ENCODE measurements at regions not wholly inside any gene's neighbourhood (a gene's known extent, or its start where the extent isn't known, plus 50 kb on each side); places are given as distances from the start of the nearest gene placed in this dataset.

DNA sequence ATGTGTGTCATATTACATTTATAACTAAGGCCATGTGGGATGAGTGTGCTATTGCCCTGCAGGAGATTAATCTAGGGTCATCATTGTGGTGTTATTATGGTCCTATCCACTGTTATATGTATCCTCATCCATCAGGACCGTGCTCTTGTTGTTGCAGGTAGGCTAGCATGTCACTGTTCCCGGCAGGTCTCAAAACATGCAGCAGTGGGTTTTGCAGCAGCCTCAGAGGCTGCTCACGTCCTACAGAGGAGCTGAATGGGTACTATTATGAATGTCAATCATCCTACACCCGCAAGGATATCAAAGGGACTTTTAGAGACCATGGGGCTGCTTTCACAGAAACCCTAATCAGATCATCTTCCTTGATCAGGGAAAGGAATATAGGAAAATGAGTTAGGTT is 318.2 kb downstream of the SAMD5 start:
- no peak for DNase-seq

DNA sequence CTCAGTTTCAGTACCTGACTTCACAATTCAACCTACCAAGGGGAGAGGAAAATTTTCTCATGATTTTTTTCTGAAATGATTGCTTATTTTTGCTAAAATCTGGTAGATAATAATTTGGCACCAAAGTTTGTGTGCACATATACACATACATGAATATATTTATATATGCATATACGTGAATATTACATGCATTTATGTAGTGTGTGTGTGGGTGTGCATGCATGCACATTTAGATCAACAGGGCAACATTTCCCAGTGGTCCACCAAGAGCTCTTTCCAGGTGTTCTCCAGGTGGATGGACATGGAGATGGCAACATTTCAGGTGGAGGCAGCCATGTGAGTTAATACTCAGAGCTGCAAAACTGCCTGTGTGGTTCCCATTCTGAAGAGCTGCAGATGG is 320.9 kb downstream of the SAMD5 start:
- DNase-seq: no peak

DNA sequence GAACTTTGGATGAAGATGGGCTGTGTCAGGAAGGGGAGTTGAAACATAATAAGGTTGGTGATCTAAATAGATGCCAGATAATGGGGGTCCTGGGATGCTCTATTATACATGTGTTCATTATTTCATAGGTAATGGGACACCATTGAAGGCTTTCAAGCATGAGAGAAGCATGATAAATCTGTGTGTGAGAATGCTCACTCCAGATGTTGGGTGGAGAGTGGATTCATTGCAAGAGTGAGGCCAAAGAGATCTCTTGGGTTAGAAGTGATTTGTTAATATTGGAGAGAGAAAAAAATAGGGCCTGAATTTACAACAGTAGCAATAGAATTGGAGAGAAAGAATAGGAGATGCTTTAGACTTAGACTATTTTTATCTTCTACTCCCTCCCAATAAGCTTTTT is 321.3 kb downstream of the SAMD5 start:
- DNase-seq: no peak

DNA sequence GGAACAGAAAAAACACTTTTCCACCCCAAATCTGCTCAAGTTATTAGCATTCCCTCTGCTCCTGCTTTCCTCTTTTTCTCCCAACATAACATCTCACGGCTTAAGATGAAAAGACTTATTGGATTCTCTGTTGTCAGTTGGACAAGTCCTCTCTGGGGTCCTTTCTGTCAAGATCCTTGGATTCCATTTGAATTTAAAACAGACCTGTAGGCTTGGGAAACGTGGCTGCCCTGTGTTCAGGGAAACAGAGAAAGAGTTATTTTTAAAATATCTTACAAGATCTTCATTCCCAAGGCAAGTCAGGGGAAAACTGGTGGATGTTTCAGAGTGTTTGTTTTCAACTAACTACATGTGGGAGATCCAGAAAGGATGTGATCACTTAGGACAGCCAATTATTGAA is 322.9 kb downstream of the SAMD5 start:
- DNase-seq: no peak

DNA sequence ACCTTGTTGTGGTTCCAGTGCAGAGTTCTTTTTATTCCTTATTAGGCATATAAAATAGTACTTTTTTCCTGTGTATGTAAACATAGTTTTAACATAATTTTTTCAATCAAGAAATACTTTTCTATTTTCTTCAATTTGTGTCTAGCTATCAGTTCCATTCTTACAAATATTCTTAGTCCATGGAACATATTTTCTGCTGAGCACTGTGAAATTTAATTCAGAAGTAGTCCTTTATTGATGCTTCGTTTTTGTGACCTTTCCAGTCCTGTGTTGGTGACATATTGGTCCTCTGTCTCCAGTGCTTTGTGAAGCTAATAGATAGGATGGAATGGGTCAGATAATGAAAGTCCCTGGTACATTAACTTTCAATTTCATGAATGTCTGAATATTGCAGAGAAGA is 325.1 kb downstream of the SAMD5 start:
- DNase-seq: no peak

DNA sequence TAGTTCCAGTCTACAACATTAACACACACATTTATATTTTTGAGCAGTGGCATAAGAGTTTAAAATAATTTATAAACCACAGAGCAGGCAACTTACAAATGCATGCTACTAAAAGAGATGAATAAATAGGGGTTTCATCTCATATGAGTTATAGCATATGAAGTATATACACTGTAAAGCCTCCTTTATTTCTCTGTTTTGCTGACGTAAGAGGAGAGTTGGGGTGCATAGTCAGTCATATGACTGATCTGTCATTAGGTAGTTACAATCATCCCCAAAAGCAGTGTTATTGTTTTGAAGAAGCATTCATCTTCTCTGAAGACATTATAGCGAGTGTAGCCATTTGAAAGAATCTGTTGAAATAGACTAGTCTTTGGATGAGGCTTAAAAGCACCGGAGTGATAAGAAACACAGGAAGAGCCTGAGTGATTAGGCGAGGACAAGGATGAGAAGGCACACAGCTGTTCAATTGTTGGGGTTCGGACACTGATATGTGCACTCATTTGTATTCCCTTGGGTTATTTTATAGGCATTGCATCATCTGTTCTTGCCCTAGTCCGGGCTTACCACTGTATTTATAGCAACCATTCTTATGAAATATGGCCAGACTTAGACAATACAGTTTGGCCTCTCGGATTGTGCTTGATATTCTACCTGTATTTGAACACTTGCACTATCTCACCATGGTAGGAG is 325.7 kb downstream of the SAMD5 start:
- no peak for DNase-seq

DNA sequence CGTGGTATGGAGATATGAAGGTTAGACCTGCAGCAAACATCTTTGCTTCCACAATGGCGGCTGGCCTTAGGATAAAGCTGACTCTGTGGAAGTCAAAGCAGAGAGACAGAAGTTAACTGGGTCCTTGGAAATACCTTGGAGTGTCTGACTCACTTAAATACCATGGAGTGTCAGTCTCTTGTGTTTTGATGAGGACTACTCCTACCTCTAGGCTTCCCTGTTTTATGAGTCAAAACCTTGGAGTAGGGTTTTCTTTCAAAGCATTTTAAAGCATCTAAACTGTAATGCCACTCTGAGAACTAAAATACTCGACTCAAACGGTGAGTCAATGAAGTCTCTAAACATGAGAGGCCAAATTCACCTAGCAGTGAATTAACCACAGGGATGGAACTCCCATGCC is 329.1 kb downstream of the SAMD5 start:
- DNase-seq: no peak

DNA sequence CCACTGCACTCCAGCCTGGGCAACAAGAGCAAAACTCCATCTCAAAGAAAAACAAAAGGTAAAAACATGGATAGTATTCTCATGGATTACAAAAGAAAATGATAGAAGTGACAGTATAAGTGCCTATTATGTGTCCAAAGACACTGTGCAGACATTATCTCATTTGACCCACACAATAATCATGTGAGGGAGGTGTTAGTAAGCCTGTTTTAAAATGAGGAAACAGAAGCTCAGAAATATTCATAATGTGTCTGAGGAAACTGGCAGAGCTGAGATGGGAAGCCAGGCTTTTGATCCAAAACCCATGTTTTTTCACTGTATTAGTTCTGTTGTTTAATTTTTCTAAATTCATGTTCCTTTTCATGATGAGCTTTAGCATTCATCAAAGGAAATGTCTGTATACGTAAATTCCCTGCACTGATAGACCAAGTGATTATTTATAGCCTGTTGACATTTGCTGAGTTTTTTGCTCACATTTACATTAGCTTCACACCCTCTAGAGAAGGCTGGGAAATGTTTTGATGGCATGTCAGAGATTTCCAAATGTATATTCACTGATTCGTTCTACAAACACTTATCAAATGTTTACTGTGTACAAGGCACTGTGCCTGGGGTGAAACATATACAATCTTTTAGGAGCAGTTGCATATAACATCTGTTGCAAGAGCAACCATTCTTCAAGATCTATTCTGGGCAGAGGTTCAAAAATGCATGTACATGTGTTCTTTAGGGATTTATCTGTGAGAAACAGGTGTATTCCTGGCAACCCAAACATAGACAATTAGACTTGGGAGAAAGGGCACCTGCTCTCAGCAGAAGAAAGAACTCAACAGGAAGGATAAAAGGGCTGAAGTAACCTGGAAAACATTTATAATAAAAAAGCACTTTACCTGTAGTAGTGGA is 331.5 kb downstream of the SAMD5 start:
- no peak for DNase-seq

DNA sequence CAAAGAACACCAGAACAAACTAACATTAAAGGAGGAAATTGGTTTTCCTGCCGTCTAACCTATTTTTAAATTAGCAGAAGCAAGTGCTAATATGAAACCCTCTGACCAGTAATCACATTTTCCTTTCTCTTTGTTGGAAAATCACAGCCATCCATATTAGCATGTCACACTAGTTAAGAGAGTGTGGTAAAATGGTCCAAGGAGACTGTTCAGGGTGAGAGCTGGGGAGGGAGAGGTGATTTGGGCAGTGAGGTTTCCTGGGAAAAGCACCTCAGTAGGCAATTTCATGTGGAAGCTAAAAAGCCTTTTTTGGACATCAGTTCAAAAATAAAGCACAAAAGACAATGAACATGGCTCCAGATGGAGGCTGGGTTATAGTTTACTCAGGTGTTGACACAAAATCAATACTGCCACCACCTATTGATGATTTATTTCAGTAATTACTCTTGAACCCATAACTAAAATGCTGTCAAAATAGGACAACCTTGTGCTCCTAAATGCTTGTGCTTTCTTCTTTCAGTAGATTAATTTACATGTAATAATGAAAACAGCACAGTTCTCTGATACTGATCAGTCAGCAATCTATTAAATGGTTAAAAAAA is 333.2 kb downstream of the SAMD5 start:
- DNase-seq: no peak

DNA sequence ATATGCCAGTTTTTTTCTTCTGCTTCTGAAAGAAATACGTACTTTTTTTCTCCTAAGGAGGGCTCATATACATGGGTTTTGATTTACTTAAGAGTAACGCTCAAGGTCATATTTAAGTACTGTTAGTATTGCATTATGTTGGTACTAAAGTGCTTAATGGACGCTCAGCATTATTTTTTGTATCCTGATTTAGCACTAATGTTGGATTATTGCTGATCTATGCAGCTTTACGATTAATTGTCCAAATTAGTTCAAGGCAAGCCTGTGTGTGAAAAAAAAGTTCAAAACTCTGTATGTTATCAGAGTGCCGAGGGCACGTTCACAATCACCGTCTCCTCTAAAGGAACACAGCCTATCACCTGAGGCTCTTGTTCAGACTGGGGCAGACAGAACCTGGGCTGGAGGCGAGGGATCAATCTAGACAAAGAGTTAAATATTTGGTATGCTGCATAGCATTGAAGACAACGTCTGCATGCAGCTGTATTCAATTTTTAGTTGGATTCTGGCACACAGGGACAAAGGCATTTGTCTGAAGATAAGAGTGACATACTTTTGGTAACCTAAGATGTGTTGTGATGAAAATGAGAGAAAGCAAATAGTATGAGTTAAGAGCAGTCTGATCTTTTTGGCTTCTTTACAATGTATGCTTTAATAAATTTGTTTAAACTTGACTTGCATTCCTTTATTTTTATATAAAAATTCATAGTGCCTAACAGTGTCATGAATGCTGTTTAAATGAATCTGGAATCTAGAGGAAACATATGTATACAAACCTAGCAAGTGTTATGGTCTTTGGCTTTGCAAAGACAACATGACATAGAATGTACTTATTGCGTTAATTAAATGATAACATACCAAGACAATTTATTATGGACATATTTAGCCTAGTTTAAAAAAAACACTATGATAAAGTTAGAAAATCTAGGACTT is 341.2 kb downstream of the SAMD5 start:
- DNase-seq: no peak

DNA sequence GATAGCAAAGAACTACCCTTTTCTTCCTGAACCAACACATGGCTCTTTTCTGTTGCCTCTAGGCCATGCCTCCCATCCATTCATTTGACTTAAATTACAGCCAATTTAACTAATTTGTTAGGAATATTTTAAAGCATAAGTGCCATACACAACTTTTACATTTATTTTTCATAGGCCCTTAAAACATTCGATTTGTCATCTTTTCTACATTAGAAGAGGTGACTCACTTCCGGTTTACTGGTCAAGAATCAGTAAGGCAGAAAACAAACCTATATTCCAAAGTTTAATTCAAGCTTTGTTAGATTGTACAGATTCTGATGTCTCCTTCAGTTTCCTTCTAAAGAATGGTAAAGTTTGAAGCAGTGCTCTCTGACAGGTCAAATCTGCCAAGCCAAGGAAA is 344.3 kb downstream of the SAMD5 start:
- no peak for DNase-seq

DNA sequence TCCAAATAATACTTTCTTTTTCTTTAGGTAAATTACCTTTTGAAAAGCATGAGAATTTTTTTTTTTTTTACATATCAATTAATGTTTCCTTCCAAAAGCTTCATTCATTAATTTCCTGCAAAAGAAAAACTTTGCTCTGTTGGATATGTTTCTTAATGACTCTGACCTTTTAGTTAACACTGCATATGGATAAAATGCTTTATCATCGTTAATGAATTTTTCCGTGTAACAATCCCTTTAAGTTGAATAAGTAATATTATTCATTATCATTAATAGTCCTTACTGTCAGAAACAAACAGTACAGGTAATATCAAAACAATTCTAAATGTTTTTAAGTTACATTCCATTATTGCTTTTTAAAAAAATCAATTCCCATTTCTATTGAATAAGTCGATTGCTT is 345.1 kb downstream of the SAMD5 start:
- no peak for DNase-seq

DNA sequence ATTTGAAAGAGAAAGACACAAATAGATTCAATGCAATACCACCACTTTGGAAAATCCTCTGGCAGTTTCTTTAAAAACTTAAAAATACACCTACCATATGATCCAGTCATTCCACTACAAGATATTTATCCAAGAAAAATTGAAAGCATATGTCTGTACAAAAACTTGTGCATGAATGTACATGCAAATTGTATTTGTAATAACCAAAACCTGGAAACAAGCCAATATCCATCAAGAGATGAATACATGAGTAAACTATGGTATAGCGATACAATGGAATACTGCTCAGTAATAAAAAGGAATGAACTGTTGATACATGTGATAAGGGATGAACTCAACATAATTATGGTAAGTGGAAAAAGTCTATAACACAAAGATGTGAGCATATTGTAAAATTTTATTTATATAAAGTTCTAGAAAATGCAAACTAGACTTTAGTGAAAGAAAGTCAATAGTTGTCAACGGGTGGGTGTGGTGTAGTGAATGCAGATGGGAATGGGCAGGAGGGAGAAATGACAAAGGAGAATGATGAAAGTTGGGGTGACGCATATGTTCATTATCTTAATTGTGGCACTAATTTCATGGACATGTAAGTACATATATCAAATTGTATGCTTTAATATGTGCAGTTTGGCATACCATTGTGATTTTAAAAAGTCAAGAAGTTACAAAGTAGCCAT is 347.5 kb downstream of the SAMD5 start:
- no peak for DNase-seq

DNA sequence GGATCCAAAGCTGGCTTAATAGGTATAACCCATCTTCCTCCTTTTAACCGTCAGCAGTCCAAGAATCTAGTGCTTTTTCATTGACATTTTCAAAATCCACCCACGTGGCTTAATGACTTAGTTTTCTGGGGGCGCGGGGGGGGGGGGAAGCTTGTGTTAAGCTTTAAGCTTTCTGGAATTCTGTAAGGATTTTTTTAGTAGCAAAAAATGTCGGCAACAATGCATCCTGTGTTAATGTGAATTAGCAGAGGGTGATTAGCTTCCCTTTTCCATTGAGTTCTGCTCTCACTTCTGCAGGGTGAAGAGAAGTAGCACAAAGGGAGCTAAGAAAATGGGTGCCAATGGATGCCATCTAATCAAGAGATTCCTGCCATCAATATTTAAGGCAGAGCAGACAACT is 348.2 kb downstream of the SAMD5 start:
- no peak for DNase-seq

DNA sequence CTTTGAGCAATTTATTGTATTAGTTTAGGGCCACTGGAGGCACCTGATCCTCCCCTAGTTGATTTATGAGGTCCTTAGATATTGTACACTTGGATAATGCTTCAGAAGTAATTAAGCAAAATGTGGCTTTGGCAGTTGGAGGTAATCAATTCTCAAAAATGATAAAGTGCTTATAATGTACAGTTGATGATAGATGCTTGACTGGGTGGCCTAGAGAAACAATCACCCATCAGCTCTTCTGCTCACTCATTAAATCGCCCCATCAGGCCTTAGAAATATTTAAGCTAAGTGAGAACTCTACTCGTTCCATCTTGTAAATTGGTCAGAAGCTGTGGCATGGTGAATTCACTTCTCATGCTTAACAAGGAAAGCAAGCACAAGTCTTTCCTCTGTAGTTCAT is 349.9 kb downstream of the SAMD5 start:
- no peak for DNase-seq

DNA sequence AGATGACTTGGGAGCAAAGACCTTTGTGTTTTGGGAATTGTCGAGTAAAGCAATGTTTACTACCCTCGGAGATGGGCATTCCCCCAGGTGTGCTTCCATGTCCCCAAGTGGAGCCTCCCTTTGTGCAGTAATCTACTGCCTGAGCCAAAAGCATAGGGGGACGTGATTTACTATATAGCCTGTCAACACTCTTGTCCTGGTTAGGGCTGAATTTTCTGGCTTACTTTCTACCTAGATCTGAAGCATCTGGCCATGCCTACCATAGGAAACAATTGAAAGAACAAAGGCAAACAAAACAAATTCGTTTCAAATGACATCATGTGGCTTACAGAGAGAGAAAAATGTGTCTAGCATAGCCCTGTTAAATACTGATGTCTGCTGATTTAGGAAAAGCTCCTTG is 350.6 kb downstream of the SAMD5 start:
- DNase-seq: no peak

DNA sequence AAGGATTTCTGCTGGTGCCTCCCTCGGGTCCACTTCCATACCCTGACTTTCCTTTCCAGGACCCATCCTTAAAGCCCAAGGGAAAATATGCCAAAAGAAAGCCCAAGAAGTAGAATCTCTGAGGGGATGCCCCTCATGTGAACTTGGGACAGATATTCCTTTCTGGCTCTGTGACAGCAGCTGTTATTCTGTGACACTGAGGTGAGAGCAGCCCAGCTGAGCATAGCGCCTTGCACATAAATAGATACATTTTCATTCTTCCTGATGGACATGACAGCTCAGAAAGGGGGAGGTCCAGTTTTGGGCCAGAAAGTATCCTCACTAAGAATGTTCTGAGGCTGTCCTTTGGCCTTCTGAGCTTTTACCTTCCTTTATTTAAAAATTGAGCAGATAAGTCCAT is 353.2 kb downstream of the SAMD5 start:
- no peak for DNase-seq

DNA sequence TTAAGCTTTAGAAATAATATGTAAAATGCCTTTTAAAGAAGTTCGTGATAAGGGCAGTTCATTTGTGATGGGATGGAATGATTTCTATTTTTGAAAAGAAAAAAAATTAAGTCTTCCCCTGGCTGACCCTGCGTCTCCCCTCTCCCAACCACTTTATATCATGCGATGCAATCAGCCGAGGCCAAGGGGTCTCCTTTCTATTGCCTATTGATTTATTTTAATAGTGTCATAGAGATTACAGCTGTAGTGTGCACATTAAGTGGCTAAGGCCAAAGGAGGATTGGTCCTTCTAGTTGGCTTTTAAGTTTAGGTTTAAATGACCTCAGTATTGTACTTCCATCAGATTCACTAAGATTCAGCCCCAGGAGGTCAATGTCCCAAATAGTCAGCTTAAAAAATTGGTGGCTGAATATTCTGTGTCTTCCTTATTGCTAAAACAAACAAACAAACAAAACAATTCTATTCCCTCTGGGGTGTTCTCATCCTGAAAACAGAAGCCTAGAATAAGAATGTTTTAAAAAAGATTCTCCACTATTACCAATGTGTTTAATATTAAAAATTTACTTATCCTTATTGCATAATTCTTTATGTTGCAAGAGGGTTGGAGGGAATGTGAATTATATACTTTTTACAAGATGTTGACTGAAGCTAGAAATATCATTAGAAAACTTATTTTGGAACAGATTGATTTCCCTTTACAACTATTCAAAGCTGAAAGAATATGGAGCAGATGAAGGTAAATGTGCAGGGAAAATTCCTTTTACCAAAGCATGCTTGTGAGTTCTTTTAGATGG is 359.1 kb downstream of the SAMD5 start:
- DNase-seq: no peak

DNA sequence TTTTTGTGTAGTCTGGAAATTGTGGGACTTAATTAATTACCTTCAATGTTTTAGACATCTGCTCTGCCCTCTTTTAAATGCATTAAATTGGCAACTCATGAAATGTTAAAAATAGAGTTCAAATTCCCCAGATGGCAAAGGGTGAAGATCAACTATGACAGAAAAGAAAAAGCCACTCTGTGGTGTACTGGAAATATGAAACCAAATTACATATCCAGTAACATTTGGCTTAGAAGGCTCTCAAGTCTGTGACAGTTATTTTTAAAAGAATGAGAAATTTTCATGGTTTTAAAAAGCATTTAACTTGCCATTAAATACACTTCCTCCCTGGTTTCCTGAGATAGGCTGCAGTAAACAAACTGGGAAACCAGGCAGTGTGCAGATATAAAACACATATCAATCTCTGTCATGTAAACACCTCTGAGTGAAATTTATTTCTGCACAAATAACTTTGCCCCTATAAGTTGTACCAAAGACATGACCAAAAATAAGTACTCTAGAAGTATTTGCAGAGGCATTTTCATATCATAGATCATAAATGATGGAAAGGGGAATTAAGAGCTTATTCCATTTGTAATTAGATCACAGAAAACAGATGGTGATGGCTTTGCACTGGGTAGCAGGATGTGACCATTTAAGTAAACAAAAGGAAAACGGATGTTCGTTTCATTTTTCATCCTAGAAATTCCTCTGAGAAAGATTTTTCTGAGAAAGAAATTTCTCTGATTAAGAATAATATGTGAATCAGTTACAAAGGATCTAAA is 360.1 kb downstream of the SAMD5 start:
- no peak for DNase-seq

DNA sequence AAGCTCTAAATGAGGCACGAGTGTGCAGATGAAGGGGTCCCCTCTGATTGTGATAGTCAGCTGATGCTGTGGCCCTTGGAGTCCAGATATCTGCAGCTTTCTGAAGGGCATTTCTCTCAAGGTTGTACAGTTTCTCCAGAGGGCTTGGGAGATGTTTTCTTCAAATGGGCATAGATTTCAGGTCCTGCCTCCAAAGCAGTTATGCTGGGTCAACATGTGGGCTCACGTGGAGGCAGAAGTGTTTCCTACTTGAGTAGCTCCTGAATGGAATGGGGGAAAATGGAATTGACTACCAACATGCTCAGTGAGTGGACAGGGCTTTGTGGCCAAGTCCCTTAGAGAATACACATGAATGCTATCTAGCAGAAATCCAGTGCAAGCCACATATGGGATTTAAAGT is 360.7 kb downstream of the SAMD5 start:
- no peak for DNase-seq

DNA sequence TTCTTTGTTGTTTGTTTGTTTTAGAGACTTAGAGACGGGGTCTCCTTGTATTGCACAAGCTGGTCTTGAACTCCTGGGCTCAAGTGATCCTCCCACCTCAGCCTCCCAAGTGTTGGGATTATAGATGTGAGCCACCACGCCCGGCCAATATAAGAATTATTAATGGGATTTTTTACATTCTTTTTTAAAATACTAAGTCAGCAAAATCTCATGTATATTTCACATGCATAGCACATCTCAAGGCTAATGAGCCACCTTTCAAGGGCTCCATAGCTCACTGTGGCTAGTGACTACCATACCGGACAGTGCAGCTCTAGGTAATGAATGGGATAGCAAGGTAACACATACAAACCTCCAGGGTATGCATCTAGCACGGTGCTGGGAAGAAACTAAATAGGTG is 361.4 kb downstream of the SAMD5 start:
- no peak for DNase-seq

Data from activated CD4-positive, alpha-beta T cell treated with anti-CD3 and anti-CD28 coated beads for 48 hours (primary cell).